ENCODE measurements at regions not wholly inside any gene's neighbourhood (a gene's known extent, or its start where the extent isn't known, plus 50 kb on each side); places are given as distances from the start of the nearest gene placed in this dataset.

- TF ChIP-seq POLR2AphosphoS5 (IDR thresholded peaks at IDR 0.05) (no peak), CTCF (IDR thresholded peaks at IDR 0.05) (no peak)
Observed at GRCh38 chr19:31880283-31880682, 465.1 kb upstream of the ZNF507 start.

All from gastroesophageal sphincter (tissue), 3 donors.